Islet of Langerhans (tissue), 1 donor: ENCODE measurements at regions not wholly inside any gene's neighbourhood (a gene's known extent, or its start where the extent isn't known, plus 50 kb on each side); places are given as distances from the start of the nearest gene placed in this dataset.
"Not testable (repeated sequence)": the region's sequence is repeated elsewhere in the genome, so short reads cannot be mapped to it uniquely, and the experiment has no call there.

ENCODE experiments used
- FAIRE-seq: peaks from one replicate; lab custom pipeline; 2011; peaks lifted over from hg19 to GRCh38; lab: Jason Lieb, UNC

DNA sequence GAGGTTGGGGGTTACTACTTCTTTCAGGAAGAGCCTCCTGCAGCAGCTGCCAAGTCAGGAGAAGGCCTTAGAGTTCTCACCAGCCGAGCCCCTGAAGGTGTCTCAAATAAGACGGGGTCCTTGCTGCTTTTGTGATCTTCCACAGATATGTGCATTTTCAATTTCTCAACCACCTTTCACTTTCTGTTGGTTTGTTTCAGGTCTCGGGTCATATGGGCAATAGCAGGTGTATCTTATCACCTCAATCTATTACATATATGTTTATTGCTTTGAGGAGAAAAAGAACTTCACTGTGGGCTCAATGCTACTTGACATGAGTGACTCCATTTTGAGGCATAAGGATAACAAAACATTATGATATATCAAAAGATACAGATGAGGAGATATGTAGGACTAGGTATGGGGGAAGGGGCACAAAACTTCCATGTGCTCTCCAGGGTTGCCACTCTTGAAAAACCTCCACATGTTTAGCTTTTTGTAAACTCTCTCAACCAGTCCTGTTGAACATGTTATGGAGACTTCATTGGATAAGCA is 1171.4 kb upstream of the ADGRL2 start:
- no peak for FAIRE-seq

DNA sequence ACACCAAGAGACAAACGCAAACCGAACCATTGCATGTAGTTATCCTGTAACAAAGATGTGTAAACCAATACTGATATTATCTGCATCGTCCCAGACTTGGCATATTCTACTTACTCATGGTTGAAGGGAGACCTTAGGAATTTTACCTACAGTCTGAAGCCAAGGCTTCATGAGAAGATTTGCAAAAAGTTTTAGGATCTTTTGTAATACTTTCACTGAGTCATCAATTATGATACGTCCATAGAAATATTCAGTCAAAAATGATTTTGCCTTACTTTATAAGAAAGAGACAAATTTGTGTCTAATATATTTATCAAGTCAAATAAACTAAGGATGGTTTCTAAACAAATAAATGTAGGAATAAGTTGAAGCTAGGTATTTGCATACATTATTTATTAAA is 1176.1 kb upstream of the ADGRL2 start:
- no peak for FAIRE-seq

DNA sequence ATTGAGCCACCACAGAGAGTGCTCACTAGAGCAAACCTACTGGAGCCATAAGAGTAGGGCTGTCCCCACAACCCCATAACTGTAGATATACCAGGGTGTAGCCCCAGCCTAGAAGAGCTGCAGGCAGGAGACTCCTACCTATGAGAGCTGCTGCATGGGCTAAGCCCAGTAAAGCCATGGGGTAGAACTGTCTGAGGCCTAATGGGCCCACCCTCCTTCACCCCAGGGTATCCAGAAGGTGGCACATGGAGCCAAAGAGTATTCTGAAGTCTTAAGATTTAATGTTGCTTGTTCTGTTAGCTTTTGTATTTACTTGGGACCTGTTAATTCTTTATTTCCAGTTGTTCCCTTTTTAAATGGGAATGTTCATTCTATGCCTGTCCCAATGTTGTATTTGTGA is 1193.7 kb upstream of the ADGRL2 start:
- no peak for FAIRE-seq

GRCh38 chr1:80594013-80594412 is 1206.7 kb upstream of the ADGRL2 start:
- no peak for FAIRE-seq

DNA sequence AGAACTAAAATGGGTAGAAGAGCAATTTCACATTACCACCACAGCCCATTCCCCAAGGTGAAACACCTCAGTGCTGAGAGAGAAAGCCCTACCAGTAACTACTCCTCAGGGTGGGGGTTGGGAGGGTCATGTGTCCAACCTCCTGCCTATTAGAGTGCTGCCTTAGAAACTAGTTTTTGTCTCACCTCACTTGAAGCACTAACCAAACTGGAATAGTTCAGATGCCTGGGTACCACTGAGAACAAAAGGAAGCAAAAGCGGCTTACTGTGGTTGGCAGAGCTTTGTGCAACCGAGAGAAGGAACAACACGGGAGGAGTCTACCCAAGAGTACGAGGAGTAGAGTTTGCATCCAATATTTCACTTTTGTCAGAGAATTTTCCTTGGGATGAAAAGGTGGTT is 1207.5 kb upstream of the ADGRL2 start:
- no peak for FAIRE-seq

- no peak for FAIRE-seq
Observed at GRCh38 chr1:80582980-80583379, 1217.8 kb upstream of the ADGRL2 start.

DNA sequence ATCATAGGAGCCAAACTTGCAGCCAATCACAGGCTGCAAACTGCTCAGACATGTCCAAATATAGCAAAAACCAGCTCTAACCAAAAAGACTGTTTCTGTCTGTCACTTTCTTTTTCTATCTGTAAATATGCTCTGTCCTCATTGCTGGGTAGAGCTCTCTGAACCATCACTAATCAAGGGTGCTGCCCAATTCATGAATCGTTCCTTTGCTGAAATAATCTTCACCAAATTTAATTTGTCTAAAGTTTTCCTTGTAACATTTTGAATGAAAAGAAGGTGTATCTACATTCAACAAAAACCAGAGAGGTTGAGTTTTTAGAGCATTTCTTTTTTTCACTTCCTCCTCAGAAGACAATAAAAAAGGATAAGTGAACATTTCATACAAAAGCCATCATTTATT is 1221.7 kb upstream of the ADGRL2 start:
- FAIRE-seq, result no peak

DNA sequence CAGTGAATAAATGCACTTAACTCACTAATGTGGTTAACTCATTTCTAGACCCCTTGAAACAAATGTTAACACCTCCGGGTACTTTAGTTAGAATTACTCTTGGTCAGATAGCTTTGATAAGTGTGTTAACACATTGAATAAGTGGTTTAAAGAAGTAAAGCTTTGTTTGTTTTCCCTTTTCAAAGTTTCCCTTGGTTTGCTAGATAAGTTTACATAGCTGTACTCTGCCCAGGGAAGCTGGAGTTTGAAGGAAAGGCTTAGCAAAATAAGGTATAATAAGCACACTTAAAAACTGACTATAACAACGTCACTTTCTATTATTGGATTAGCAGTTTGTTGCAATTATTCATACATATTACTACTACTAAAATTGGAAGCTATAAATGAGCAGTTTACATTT is 1233.9 kb upstream of the ADGRL2 start:
- FAIRE-seq, result no peak

- FAIRE-seq, result no peak
Observed at GRCh38 chr1:80566123-80566522, 1234.6 kb upstream of the ADGRL2 start.

GRCh38 chr1:80565406-80565805 is 1235.3 kb upstream of the ADGRL2 start:
- FAIRE-seq, result no peak

- no peak for FAIRE-seq
Observed at GRCh38 chr1:80542231-80542630, 1258.5 kb upstream of the ADGRL2 start.

- FAIRE-seq, result no peak
Observed at GRCh38 chr1:80540596-80540995, 1260.1 kb upstream of the ADGRL2 start.

DNA sequence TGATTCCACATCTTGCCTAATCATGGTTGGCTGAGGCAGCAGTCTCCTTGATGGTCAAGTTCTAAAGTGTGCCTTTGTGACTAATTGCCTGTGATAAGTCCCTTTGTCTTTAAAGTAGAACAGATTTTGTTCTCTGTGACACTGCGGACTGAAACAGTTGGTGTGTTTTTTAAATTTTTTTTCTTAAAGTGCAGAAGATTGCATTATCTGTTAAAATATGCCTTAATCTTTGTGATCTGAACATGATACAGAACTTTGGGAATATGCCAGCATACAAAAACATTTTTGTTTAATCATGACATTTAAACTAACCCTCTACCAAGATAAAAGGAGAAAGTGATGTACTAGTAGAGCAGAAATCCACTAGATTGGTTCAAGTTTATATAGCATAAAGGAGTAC is 1260.6 kb upstream of the ADGRL2 start:
- no peak for FAIRE-seq

DNA sequence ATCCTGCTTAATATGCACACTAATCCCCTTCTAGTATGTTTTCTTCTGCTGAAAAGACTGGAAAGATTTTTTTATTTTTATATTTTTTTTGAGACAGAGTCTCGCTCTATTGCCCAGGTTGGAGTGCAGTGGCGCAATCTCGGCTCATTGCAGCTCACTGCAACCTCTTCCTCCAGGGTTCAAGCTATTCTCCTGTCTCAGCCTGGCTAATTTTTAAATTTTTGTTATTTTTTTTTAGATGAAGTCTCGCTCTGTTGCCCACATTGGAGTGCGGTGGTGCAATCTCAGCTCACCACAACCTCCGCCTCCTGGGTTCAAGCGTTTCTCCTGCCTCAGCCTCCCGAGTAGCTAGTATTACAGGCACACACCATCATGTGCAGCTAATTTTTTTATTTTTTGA is 1261.4 kb upstream of the ADGRL2 start:
- FAIRE-seq, result not testable (repeated sequence)

- FAIRE-seq, result no peak
Observed at GRCh38 chr1:80536461-80536860, 1264.3 kb upstream of the ADGRL2 start.

DNA sequence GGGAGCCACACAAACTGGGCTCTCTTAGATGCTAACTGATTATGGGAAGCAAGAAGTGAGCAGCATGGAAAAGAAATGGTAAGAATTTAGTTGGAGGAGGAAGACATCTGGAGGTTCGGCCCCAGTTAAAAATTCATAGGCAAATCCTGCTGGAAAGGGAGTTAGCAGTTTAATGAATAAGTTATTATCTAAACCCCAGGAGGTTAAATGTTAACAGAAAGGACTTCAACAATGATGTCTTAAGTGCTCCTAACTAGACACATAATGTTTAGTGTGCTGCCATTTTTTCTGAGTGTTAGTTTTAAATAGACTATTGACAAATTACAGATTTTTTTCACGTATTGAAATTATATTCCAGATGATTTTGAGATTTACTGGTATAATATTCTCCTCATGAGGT is 1265.3 kb upstream of the ADGRL2 start:
- no peak for FAIRE-seq

DNA sequence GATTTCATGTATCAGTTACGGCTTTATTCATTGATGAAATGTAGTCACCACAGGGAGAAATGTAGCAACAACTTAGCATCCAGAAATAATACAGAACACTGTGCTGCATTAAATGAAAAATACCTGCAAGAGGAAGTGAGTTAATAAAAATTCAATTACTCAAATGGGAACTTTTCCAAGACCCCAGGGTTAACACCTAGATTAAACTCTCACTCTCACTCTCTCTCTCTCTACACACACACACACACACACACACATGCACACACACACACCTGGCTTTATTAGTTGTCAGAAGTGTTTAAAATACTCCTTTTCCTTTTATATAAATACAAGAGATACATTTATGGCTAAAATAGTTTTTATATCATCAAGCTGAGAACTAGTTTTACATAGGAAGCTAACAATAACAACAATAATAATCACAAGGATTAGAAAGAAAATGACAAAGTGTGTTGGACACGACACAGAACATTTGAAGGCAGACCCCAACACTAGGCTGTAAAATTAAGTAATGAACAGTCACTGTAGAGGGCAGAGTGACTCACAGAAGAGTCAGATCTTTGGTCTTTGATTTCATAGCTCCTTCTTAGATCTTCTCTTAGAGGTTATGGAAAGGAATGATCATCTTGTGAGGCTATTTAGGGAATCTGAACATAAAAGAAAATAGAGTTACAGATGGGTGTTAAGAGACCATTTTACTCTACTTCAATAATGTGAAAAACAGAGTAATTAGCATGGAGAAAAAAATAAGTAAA is 1266.0 kb upstream of the ADGRL2 start:
- FAIRE-seq, result no peak

- no peak for FAIRE-seq
Observed at GRCh38 chr1:80533775-80534334, 1266.9 kb upstream of the ADGRL2 start.

DNA sequence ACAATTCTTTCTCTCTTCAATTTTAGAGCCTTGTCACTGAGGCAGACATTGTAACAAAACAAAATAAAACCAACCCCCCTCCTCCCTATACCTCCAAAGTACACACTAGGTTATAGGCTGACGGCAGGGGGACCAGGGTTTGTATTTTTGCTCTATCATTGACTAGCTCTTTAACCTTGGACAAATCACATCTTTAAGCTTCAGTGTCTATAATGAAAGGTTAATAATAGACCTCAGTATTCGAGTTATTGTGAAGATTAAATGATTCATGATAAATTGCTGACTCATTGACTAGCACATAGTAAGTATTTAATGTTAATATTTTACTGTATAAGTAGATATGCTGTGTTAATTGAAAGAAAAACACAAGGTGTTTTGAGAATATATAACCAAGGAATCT is 1267.6 kb upstream of the ADGRL2 start:
- FAIRE-seq, result no peak

GRCh38 chr1:80531182-80531581 is 1269.6 kb upstream of the ADGRL2 start:
- no peak for FAIRE-seq

DNA sequence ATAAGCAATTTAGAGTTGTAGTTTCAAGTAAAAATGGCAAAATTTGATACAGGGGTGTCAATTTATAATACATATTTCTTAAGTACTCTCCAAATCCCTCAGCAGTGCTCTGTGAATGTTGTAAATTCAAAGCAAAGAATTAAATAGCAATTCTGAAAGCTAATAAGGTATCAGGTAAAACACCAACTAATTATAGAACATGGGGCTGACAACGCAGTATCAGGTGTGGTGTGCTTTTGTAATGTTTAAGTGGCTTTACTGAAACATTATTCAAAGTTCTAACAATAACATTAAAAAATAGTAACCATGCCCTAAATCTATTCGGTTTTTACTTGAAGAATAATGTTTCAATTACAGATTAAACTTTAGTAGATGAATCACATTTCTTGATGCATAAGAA is 1271.2 kb upstream of the ADGRL2 start:
- FAIRE-seq, result no peak

GRCh38 chr1:80523861-80524260 is 1276.9 kb upstream of the ADGRL2 start:
- FAIRE-seq, result no peak

GRCh38 chr1:80523071-80523470 is 1277.7 kb upstream of the ADGRL2 start:
- FAIRE-seq, result not testable (repeated sequence)

DNA sequence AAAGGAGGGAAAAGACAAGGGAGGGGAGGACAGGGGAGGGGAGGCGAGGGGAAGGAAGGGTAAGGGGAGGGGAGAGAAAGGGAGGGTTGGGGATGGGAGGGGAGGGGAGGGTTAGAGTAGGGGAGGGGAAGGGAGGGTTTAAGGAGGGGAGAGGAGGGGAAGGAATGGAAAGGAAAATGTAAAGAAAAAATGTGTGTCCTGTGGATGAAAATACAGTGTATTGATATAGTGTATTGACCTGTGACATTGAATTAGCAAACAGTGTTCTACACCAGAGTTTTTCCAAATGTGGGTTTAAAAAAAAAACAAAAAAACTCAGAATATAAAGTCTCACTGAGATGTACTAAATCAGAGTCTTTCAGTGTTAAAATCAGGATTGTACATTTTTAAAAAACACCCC is 1279.8 kb upstream of the ADGRL2 start:
- no peak for FAIRE-seq
